ENCODE measurements at regions not wholly inside any gene's neighbourhood (a gene's known extent, or its start where the extent isn't known, plus 50 kb on each side); places are given as distances from the start of the nearest gene placed in this dataset.

DNA sequence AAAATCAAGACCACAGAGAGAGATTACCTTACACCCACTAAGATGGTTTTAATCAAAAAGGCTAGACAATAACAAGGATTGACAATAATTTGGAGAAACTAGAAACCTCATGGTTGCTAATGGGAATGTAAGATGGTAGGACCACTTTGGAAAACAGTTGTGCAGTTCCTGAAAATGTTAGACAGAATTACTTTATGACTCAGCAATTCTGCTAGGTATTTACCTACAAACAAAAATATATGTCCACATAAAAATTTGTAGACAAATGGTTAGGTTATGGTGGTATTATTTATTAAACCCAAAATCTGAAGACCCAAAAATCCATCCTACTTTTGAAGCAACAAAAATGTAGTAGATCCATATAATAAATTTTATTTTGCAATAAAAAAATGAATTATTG is 1027.0 kb upstream of the ADGRL3 start:
- DNase-seq (ENCODE audit: low spot score), result no peak

DNA sequence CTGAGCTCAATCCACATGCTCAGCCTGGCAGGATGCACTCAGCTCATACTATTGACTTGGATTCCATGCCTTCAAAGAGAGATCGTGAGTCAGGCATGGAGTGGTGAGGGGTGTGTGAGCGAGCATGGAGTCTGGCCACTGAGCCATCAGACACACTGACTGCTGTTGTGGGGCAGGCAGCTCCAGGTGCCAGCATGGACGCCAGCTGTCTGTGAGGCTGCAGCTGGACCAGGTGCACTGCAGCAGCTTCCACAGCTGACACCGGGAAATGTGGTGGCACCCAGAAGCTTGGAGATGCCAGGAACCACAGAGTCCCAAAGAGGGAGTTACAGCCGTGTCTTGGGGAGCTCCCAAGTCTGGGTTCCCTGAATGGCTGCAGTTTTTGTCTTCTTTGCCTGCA is 1026.4 kb upstream of the ADGRL3 start:
- DNase-seq (ENCODE audit: low spot score), result no peak

DNA sequence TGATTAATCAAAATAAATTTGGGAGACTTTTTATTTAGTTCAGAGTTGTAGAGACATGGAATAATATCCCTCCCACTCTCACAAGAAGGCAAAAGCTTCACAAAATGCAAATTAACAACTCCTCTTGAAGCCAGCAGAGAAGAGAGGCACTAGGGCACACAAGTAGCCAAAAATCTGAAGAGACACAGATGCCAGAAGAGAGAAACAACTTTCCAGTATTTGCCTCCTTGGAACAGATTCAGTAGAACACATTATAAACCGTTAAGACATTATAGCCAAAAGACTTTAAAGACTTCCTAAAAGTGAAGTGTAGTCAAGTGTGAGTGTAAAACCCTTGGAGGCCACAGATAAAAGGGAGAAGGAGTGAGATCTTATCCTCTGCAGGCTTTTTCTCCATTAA is 1024.9 kb upstream of the ADGRL3 start:
- DNase-seq (ENCODE audit: low spot score), result no peak

DNA sequence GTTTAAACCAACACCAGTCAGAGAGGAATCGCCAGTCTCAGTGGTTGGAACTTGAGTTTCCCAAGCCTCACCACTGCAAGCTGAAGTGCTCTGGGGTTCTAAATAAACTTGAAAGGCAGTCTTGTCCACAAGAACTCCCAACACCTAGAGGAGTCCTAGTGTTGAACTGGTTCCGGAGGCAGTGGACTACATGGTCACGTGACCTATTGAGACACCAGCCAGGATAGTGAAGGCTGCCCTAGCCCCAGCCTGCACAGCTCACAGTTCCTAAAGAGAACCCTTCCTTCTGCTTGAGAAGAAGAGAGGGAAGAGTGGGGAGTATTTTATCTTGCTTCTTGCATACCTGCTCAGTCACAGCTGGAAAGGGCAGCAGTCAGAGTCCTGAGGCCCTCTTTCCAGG is 1012.7 kb upstream of the ADGRL3 start:
- DNase-seq (ENCODE audit: low spot score), result no peak

GRCh38 chr4:60189286-60189685 is 1010.8 kb upstream of the ADGRL3 start:
- no peak for DNase-seq (ENCODE audit: low spot score)

- no peak for DNase-seq (ENCODE audit: low spot score)
Measured at GRCh38 chr4:60194214-60194613, 1005.9 kb upstream of the ADGRL3 start.

DNA sequence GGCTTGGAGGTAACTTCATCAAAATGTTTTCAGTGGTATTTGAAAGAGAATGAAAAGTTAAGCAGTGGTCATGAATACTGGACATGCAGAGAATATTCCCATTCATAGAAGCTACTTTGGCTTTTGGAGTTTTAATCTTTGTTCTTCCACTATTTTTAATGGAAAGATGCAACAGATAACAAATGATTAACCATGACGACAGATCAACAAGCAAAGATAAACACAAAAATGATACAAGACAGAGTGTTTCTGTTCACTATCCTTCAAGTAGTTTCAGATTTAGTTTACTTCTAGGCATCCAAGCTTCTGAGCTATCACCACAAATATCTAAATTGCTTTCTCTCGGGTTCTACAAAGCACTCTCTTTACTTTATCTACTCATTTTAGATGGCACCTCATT is 1004.9 kb upstream of the ADGRL3 start:
- no peak for DNase-seq (ENCODE audit: low spot score)

GRCh38 chr4:60201052-60201673 is 999.0 kb upstream of the ADGRL3 start:
- DNase-seq (ENCODE audit: low spot score), result peak; percentile 53

DNA sequence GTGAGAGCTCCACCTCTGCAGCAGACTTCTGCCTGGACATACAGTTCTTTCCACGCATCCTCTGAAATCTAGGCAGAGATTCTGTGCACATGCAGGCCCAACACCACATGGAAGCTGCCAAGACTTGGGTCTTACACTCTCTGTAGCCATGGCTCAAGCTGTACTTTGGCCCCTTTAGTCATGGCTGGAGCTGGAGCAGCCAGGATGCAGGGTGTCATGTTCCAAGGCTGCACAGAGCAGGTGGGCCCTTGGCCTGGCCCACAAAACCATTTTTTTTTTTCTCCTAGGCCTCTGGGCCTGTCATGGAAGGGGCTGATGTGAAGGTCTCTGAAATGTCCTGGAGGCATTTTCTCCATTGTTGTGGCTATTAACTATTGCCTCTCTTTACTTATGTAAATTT is 990.5 kb upstream of the ADGRL3 start:
- DNase-seq (ENCODE audit: low spot score), result no peak

GRCh38 chr4:60215906-60216305 is 984.2 kb upstream of the ADGRL3 start:
- no peak for DNase-seq (ENCODE audit: low spot score)

DNA sequence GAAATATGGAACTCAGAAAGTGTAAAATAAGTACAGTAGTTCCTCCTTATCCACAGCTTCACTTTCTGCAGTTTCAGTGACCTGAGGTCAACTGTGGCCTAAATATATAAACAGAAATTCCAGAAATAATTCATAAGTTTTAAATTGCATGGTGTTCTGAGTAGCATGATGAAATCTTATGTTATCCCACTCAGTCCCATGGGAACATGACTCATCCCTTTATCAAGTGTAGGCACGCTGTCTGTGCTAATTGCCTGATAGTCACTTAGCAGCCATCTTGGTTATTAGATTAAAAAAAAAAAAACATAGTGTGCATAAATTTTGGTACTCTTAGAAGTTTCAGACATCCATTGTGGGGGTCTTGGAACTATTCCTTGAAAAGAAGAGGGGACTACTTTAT is 983.4 kb upstream of the ADGRL3 start:
- DNase-seq (ENCODE audit: low spot score), result no peak

- no peak for DNase-seq (ENCODE audit: low spot score)
Measured at GRCh38 chr4:60221866-60222265, 978.3 kb upstream of the ADGRL3 start.

- no peak for DNase-seq (ENCODE audit: low spot score)
Measured at GRCh38 chr4:60223208-60223923, 976.8 kb upstream of the ADGRL3 start.

DNA sequence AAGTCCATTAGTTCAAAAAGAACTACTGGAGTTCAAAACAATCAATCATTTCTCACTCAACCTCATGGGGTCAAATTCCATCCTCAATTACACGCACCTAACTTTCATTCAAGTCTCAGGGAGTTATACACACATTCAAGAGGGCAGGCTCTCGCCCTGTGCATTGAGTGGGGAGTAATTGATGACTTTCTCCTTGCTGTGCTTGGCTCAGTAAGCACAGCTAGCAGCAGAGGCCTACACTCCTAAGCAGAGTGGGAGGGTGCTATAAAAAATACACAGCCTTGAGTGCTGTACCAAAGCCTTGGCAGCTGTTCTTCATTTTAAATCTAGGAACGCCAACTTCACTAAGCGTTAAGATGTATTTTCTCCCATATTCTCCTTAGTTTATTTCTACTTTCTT is 958.3 kb upstream of the ADGRL3 start:
- DNase-seq (ENCODE audit: low spot score), result peak; percentile 20

DNA sequence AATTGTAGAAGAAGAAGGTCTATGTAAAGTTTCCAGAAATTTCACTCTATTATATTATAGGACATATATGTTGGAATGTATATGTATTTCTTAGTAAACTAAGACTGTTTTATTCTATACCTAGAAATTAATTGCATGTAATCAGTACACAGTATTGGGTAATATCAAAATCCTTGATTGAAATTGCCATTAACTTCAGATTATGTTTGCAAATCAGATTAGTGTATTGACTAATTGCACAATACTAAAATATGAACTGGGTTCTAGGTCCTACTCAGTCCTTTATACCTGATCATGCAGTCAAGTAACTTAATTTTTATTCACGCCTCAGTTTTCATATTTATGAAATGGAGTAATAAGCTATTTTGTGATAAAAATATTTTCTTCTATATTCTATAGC is 950.3 kb upstream of the ADGRL3 start:
- DNase-seq (ENCODE audit: low spot score), result no peak

DNA sequence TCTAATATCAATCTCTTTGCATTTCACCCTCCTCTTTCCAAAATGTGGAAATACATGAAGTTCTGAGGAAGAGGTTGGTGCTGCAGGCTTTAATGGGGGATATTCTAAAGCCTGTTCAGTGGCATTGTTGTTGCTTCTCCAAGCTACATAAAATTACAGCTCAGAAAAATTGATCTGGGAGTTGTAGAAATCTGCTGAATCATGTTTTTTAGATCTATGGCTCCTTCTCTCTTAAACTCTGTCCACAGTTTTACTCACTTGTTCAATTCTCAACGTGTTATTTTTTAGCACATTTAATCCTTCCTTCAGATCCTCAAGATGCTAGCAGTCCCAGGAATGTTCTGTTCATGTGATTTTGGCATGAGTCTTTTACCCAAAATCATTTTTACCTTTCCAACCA is 949.5 kb upstream of the ADGRL3 start:
- no peak for DNase-seq (ENCODE audit: low spot score)

GRCh38 chr4:60259781-60260180 is 940.3 kb upstream of the ADGRL3 start:
- DNase-seq (ENCODE audit: low spot score), result no peak

DNA sequence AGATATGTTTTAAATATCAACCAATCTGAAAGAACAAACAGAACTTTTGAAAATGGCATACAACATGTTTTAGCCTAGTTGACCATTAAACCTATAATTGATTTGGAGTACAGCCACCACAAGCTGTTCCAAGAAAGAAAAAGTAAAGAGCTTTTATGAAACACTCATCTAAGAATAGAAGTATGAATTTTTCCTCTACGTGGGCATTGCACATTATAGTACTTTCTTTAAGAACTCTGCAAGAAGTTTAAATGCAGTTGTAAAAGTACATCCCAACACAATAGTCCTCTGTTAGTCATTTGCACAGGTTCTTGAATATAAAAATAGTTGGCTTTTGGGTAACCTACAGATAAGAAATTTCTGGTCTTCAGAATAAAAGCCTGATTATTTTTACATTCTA is 933.6 kb upstream of the ADGRL3 start:
- no peak for DNase-seq (ENCODE audit: low spot score)

DNA sequence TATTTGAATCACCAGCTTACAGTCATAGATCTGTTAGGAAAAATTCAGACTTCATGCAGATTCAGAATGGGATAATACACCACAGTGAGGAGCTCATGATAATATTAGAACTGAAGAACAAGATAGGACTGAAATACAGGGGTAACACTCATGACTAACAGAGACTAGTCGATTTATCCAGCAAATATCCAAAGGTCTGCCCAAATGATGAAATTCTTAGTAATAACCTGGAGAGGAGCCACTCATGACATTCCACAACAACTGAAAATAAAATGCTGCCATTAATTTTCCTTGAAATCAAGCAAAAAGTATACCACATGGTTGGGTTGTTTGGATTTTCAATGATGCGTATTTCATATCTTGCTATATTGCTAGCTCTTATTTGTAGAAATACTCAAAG is 903.7 kb upstream of the ADGRL3 start:
- DNase-seq (ENCODE audit: low spot score), result no peak

- DNase-seq (ENCODE audit: low spot score), result no peak
Measured at GRCh38 chr4:60313611-60314178, 886.4 kb upstream of the ADGRL3 start.

- DNase-seq (ENCODE audit: low spot score), result no peak
Measured at GRCh38 chr4:60314416-60314815, 885.7 kb upstream of the ADGRL3 start.

DNA sequence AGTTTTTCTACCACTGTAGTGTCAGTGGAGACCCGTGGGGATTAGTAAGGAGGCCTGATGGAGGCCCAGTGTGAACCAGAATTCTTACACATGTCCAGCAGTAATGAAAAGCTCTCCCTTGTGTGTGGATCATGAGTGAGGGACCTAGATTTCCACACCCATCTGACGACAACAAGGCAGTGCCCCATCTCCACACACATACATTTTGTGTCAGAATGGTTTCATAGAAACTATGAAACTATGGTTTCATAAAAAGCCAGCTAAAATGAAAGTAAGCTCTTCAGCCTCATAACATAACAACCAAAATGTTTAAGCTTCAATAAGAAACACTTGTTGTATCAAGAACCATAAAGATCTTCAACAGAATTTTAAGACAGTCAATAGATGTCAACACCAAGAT is 884.5 kb upstream of the ADGRL3 start:
- DNase-seq (ENCODE audit: low spot score), result no peak

DNA sequence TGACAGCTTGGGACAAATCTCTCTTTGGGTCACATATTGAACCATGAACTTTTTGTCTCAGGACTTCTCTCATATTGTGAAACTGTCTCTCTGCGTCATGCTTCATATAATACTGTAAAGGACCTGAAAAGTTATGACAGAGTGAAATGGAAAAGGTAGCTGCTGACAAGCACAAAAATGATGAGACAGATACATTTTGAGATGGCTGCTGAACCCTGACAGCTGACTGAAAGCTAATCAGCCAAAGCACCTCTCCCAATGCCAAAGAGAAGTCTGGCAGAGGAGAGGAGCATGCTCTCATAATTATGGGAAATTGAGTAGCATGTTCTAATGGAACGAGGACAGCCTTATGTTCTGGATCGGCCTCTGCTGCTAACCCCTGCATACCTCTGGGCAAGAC is 873.4 kb upstream of the ADGRL3 start:
- DNase-seq (ENCODE audit: low spot score), result no peak

GRCh38 chr4:60327651-60328050 is 872.5 kb upstream of the ADGRL3 start:
- no peak for DNase-seq (ENCODE audit: low spot score)

Data from D341Med (cell line).